ENCODE measurements at regions not wholly inside any gene's neighbourhood (a gene's known extent, or its start where the extent isn't known, plus 50 kb on each side); places are given as distances from the start of the nearest gene placed in this dataset.

GRCh38 chrX:80229626-80230025, 190.6 kb upstream of the TENT5D start:
- TF ChIP-seq CTCF (IDR thresholded peaks at IDR 0.05) (no peak), POLR2AphosphoS5 (IDR thresholded peaks at IDR 0.05) (no peak), POLR2A (IDR thresholded peaks at IDR 0.05) (no peak)
